ENCODE measurements at regions not wholly inside any gene's neighbourhood (a gene's known extent, or its start where the extent isn't known, plus 50 kb on each side); places are given as distances from the start of the nearest gene placed in this dataset.
"Not testable (repeated sequence)": the region's sequence is repeated elsewhere in the genome, so short reads cannot be mapped to it uniquely, and the experiment has no call there.

- TF ChIP-seq CTCF (IDR thresholded peaks at IDR 0.05); EP300 (IDR thresholded peaks at IDR 0.05); RFX5 (IDR thresholded peaks at IDR 0.05); JUNB (IDR thresholded peaks at IDR 0.05); MAX (IDR thresholded peaks at IDR 0.05); MYC (IDR thresholded peaks at IDR 0.05; ENCODE audit: borderline replicate concordance, low read length); JUN (IDR thresholded peaks at IDR 0.05); ZSCAN20 (CRISPR knock-in tag; IDR thresholded peaks at IDR 0.05); HDAC2 (IDR thresholded peaks at IDR 0.05): not testable (repeated sequence)
Observed at GRCh38 chr12:124218650-124219049, 76.2 kb upstream of the RFLNA start.
